Umbilical cord (tissue), 1 donor: ENCODE measurements at regions not wholly inside any gene's neighbourhood (a gene's known extent, or its start where the extent isn't known, plus 50 kb on each side); places are given as distances from the start of the nearest gene placed in this dataset.

ENCODE experiments used
- DNase-seq: peaks from one replicate; pipeline ENCODE4 v3.0.0-alpha.2; 2015; ENCODE audit warnings: low spot score

DNA sequence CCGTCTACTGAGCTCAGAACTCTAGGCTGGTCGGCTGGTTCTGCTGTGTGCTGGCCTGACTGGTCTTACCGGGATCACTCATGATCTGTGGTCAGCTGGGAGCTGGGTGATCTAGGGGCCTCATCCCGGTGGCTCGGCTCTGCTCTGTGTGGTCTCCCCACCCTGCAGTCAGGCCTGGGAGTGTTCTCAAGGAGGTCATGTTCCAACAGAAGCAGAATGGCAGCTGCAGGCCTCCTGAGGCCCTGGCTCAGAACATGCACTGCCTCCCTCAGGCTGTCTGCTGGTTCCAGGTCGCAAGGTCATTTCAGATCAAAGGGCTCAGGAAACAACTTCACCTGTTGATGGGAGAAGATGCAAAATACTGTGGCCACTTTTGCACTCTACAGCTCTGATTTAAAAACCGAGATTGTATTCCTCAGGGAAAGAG is 81.1 kb upstream of the RFX8 start:
- DNase-seq, result no peak

DNA sequence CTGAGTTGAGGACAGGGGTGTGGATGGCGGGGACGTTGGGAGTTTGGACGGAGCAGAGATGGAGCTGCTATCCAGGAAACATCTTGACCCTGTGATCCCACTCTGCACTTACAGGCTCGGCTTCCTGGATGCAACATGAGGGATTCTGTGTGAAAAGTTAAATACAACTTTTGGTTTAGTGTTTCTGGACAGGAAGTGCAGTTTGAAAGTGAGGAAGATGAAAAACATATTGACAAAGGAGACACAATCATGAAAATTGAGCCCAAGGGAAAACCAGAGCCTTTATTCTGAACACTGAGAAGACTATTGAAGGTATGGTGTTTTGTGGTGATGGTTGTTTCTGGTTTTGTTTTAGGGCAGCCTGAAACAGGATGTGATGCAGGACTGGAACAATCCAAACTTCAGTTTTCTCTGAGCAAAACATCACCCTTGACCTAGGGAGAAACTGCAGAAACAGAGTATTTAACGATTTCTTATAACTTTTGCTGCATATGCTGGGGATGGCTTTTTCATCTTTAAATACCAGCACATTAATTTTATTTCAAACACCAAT is 76.5 kb upstream of the RFX8 start:
- no peak for DNase-seq

DNA sequence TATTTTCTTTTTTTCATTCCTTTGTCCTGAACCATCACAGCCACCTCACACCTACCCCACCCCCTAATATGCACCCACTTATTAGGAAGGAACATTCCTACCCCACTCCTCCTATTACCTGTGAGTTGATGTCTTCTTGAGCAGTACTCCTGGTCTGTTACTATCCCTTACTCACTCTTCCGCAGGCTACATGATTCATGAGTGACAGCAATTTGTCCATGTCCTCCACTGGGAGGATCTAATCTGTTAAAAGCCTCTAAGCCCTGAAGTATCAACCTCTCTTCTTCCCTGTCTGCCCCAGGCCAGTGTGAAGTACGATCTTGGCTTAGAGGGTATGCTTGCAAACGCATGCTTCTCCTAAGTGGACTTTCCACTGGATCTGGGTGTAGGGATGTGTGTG is 75.6 kb upstream of the RFX8 start:
- DNase-seq, result no peak

DNA sequence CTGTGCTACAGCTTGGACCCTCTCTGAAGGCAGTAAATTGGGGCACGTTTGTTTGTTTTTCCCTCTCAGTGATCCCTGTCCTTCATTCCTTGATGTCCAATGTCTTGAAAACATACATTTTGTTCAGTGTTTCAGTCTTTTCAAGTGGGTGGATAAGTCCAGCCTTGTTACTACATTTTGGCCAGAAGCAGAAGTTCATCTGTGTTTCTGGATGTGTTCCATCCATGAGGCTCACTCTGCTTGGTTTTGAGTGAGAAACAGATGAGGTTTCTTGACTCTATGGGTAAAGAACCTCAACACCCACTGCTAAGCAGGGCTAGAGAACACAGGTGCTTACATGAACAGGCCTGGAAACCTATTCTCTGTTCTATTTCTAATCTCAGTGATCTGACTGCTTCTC is 74.5 kb upstream of the RFX8 start:
- DNase-seq, result no peak

DNA sequence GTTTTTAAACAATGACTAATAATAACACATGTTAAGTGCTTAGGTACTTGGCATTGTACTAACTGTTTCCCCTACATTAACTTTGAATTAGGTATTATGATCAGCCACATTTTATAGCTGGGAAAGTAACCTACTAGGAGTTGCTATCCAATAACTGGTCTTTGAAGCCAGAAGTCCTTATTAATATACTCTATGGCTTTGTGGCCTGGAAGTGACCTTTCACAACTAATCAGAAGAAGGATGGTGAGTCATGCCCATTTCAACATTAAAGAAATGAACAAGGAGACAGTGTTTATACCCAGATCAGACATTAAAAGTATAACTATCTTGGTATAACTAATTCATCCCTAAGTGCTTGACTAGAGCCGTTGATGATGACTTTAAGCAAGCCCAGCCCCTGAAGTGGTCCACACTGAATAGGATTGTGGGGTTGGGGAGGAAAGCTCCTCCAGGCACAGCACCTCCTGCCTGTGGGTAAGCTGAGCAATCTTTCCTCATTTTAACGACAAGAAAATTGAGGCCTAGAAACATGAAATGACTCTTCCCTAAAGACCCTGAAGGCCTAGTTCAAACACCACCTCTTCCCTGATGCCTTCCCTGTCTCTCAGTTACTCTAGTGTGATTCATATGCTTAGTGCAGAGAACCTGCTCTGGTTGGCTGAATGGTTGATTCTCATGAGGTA is 71.6 kb upstream of the RFX8 start:
- no peak for DNase-seq

DNA sequence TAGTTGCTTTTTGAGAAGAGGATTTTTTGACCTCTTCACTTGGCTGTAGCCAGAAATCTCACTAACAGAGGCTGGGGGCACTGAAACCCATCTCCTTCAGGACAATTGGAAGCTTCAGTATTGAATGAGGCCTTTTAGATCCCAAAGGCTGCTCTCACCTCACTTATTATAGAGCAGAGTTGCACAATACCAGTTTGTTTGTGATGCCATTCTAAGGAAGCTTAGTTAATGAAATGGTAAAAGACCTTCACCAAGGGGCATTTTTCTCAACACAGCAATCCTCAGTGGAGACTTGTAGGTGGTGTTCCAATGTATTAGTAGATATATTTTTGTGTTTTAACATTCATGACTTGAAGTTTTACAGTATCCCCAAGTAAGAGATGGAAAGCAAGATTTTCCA is 71.0 kb upstream of the RFX8 start:
- DNase-seq, result no peak

DNA sequence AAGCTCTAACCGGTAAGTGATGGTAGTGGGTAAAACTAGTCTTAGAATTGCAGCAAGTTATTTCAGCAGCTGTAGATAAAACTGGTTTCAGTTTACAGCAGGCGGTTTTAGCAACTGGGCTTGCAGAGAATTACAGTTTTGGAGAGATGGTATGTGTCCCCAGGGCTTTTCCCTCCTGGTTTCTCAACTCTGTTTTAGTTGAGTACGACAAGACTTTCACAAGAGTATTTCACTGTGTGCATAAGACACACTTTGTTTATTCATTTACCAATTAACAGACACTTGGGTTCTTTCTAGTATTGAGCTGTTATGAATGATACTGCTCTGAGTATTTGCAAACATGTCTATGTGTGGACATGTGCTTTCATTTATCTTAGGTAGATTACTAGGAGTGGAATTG is 65.6 kb upstream of the RFX8 start:
- no peak for DNase-seq

DNA sequence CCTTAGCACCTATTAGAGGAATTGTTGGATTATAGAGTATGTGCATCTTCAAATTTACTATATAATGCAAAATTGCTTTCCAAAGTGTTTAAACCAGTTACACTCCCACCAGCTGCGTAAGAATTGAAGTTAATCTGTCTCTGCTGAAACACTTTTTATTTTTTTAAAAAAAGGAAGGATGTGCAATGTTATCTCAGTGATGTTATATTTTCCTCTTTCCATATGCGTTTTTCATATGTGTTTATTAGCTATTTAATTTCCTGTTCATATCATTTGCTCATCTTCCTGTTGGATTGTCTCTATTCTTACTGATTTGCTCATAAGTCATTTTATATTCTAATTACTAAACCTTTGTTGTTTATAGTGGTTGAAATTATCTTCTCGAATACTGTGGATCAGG is 63.2 kb upstream of the RFX8 start:
- DNase-seq, result no peak

DNA sequence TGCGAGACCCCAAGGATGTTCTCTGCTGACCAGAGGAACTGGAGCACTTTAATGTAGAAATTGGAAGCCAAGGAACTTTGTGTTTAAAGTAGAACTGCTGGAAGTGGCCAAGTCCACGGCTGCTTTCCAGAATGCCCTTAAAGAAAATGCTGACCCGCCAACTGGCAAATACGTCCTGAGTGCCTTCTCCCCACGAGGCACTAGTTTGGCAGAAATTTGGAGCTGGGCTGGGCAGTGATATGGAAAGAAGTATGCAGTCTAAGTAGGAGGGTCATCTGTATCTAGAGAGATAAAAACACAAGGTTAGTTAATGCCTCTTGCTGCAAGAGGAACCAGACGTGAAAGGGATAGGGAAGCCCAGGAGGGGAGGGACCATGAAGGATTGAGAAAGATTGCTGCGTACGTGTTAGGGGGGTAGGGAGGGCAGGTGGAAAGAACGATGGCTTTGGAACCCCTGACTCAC is 59.3 kb upstream of the RFX8 start:
- no peak for DNase-seq

DNA sequence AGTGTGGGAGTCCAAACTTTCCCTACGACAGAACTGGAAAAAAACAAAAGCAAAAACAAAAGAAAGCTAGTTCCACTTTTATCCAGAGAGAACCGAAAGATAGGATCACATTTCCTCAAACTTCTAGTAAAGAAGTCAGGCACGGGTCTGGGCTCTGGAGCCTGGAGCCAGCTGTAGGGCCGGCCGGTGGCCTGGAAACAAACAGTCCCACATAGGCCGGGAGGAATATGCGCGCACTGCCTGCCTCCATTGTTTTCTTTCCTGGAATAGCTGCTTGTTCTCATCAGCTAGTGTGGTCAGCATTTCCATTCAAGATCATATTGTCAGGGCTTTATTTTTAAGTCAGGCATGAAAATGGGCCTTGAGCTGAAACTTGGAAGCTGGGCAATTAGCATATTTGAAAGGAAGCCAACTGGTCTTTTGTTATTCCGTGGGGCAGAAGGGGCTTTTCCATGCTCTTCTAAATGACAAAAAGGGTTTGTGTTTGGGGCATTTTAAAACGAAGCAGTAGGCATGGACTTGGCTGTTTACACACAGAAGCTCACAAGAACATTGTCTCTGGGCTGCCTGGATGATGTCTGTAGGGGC is 58.7 kb upstream of the RFX8 start:
- peak; percentile 40 for DNase-seq

DNA sequence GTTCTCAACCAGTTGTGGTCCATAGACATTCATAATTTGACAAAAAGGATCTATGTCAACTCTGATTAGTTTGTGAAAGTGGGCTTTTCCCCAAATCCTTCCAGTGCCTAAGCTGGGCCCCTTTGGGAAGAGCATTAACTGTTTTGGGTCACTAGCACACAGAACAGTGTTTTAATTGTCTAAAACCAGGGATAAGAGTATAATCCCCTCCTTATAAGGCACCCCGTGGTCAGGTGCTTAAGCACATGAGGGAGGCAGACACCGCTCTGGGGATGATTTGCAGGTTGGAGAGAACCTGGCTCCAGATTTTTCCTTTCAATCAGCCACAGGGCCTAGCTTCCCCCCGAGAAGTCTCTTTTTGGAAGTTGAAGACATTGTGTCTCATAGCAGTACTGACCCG is 53.6 kb upstream of the RFX8 start:
- no peak for DNase-seq

DNA sequence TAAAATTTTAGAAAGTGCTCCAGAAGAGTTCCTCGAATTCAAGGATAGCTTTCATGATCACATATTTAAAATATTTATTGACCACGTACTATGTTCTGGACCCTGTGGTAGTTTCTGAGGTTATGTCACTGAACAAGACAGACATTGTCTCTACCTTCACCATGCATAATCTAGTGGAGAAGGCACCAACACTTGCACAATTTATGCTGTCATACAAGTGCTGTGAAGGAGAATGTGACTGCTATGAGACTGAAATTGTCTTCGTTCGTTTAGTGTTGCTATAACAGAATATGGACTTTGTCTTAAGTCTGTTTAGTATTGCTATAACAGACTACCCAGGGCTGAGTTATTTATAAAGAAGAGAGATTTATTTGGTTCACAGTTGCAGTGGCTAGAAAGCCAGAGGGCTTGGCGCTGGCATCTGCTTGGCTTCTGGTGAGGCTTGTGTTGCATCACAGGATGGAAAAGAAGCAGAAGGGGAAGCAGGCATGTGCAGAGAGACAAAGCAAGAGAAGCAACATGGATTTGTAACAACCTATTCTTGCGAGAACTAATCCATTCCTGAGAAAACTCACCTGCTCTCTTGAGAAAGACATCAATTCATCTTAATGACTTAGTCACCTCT is 50.0 kb upstream of the RFX8 start:
- DNase-seq, result no peak
